ENCODE measurements at regions not wholly inside any gene's neighbourhood (a gene's known extent, or its start where the extent isn't known, plus 50 kb on each side); places are given as distances from the start of the nearest gene placed in this dataset.
A peak's percentile ranks its signal among the peaks of the same experiment; 100 is the strongest.

GRCh38 chr16:55077266-55077665 lies 146.6 kb downstream of the IRX5 start:
- no peak for DNase-seq

- DNase-seq: no peak
These were observed 147.5 kb downstream of the IRX5 start for GRCh38 chr16:55078153-55078552.

GRCh38 chr16:55078699-55079410 lies 148.2 kb downstream of the IRX5 start:
- DNase-seq: no peak

GRCh38 chr16:55081622-55082590 lies 151.2 kb downstream of the IRX5 start:
- no peak for DNase-seq

- no peak for DNase-seq
These were observed 151.9 kb downstream of the IRX5 start for GRCh38 chr16:55082591-55082976.

- DNase-seq: no peak
These were observed 152.4 kb downstream of the IRX5 start for GRCh38 chr16:55083052-55083451.

GRCh38 chr16:55088098-55088497 lies 157.4 kb downstream of the IRX5 start:
- DNase-seq: no peak

- DNase-seq: no peak
These were observed 158.9 kb downstream of the IRX5 start for GRCh38 chr16:55089600-55089999.

- no peak for DNase-seq
These were observed 160.7 kb downstream of the IRX5 start for GRCh38 chr16:55091213-55091870.

- no peak for DNase-seq
These were observed 161.2 kb downstream of the IRX5 start for GRCh38 chr16:55091871-55092230.

GRCh38 chr16:55100100-55100499 lies 169.4 kb downstream of the IRX5 start:
- no peak for DNase-seq

- DNase-seq: no peak
These were observed 170.4 kb downstream of the IRX5 start for GRCh38 chr16:55101026-55101425.

- DNase-seq: no peak
These were observed 171.4 kb downstream of the IRX5 start for GRCh38 chr16:55102077-55102476.

GRCh38 chr16:55102531-55102930 lies 171.9 kb downstream of the IRX5 start:
- DNase-seq: no peak

GRCh38 chr16:55107851-55108250 lies 177.2 kb downstream of the IRX5 start:
- DNase-seq: no peak

- no peak for DNase-seq
These were observed 182.5 kb downstream of the IRX5 start for GRCh38 chr16:55113210-55113609.

- no peak for DNase-seq
These were observed 184.8 kb downstream of the IRX5 start for GRCh38 chr16:55115506-55115905.

GRCh38 chr16:55116165-55116920 lies 185.7 kb downstream of the IRX5 start:
- no peak for DNase-seq

GRCh38 chr16:55118701-55119260 lies 188.1 kb downstream of the IRX5 start:
- DNase-seq: no peak

GRCh38 chr16:55120408-55120807 lies 189.7 kb downstream of the IRX5 start:
- DNase-seq: peak; percentile 29

GRCh38 chr16:55120826-55121225 lies 190.2 kb downstream of the IRX5 start:
- no peak for DNase-seq

- no peak for DNase-seq
These were observed 193.0 kb downstream of the IRX5 start for GRCh38 chr16:55123652-55124051.
